ENCODE measurements at regions not wholly inside any gene's neighbourhood (a gene's known extent, or its start where the extent isn't known, plus 50 kb on each side); places are given as distances from the start of the nearest gene placed in this dataset.

- TF ChIP-seq, protein P1, sequence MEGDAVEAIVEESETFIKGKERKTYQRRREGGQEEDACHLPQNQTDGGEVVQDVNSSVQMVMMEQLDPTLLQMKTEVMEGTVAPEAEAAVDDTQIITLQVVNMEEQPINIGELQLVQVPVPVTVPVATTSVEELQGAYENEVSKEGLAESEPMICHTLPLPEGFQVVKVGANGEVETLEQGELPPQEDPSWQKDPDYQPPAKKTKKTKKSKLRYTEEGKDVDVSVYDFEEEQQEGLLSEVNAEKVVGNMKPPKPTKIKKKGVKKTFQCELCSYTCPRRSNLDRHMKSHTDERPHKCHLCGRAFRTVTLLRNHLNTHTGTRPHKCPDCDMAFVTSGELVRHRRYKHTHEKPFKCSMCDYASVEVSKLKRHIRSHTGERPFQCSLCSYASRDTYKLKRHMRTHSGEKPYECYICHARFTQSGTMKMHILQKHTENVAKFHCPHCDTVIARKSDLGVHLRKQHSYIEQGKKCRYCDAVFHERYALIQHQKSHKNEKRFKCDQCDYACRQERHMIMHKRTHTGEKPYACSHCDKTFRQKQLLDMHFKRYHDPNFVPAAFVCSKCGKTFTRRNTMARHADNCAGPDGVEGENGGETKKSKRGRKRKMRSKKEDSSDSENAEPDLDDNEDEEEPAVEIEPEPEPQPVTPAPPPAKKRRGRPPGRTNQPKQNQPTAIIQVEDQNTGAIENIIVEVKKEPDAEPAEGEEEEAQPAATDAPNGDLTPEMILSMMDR (conservative IDR thresholded peaks at IDR 0.05): no peak
- no peak for TF ChIP-seq EZH2 (IDR thresholded peaks at IDR 0.05; ENCODE audit: low read depth)
- no peaks in the 10 kb centered on the region for H3K4me1 ChIP-seq (replicated peaks; ENCODE audit: insufficient read depth)
- no peaks in the 10 kb centered on the region for H4K20me1 ChIP-seq (ENCODE audit: insufficient read depth)
- no peaks in the 10 kb centered on the region for H3K79me2 ChIP-seq (ENCODE audit: low read depth)
- DNase-seq: no peak
- H3K4me2 ChIP-seq: no peak overlapping the region
- no peak overlapping the region for H3K4me3 ChIP-seq
- CTCF ChIA-PET: no interaction called here
- no peaks in the 10 kb centered on the region for H3K27me3 ChIP-seq (ENCODE audit: insufficient read depth, low read depth)
- H3K9me2 ChIP-seq (ENCODE audit: insufficient read depth): no peaks in the 10 kb centered on the region
- no peaks in the 10 kb centered on the region for H3K9me3 ChIP-seq (ENCODE audit: insufficient read depth, low read depth)
- no TSS peak for BruUV-seq (replicated peaks)
- H3F3A ChIP-seq (ENCODE audit: insufficient read depth, low read depth): no peaks in the 10 kb centered on the region
- no peak overlapping the region for H3K27ac ChIP-seq
- no peaks in the 10 kb centered on the region for H3K36me3 ChIP-seq (ENCODE audit: low read depth)
- H2AFZ ChIP-seq: no peak overlapping the region
- intact Hi-C loops (cut with micrococcal nuclease; ENCODE audit: unreplicated experiment): no loop called here
- POLR2A ChIA-PET (ENCODE audit: unreplicated experiment): no interaction called here
These were observed 80.4 kb upstream of the PDE1C start for GRCh38 chr7:32150589-32150988.

DNA sequence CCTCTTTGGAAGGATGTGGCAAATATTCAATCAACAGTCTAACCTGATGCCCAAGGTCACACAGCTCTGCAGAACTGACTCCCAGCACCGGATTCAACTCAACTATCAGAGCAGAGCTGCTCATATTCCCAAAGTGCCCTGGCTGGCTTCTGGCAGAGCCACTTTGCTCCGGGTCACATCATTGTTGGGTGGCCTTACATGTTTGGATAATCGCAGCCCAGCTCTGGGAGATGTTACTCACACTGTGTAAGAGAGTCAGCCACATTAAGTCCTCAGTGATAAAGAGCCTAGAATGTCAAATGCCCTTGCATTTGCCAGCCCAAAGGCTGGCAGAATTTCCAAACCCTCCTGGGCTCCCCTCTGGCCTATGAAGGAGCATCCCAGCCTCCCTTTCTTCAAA, 79.8 kb upstream of the PDE1C start:
- Histone ChIP-seq H3K9me2 (ENCODE audit: insufficient read depth) (no peaks in the 10 kb centered on the region), H4K20me1 (ENCODE audit: insufficient read depth) (no peaks in the 10 kb centered on the region), H3K4me2 (no peak overlapping the region), H3F3A (ENCODE audit: insufficient read depth, low read depth) (no peaks in the 10 kb centered on the region), H3K27me3 (ENCODE audit: insufficient read depth, low read depth) (no peaks in the 10 kb centered on the region), H2AFZ (no peak overlapping the region), H3K27ac (no peak overlapping the region), H3K4me3 (no peak overlapping the region), H3K36me3 (ENCODE audit: low read depth) (no peaks in the 10 kb centered on the region), H3K9me3 (ENCODE audit: insufficient read depth, low read depth) (no peaks in the 10 kb centered on the region), H3K4me1 (replicated peaks; ENCODE audit: insufficient read depth) (no peaks in the 10 kb centered on the region), H3K79me2 (ENCODE audit: low read depth) (no peaks in the 10 kb centered on the region)
- ChIA-PET CTCF (no interaction called here), POLR2A (ENCODE audit: unreplicated experiment) (no interaction called here)
- TF ChIP-seq EZH2 (IDR thresholded peaks at IDR 0.05; ENCODE audit: low read depth): no peak
- TF ChIP-seq, protein P1 (conservative IDR thresholded peaks at IDR 0.05): no peak
- intact Hi-C loops (cut with micrococcal nuclease; ENCODE audit: unreplicated experiment): no loop called here
- DNase-seq: no peak
- BruUV-seq (replicated peaks): no TSS peak

DNA sequence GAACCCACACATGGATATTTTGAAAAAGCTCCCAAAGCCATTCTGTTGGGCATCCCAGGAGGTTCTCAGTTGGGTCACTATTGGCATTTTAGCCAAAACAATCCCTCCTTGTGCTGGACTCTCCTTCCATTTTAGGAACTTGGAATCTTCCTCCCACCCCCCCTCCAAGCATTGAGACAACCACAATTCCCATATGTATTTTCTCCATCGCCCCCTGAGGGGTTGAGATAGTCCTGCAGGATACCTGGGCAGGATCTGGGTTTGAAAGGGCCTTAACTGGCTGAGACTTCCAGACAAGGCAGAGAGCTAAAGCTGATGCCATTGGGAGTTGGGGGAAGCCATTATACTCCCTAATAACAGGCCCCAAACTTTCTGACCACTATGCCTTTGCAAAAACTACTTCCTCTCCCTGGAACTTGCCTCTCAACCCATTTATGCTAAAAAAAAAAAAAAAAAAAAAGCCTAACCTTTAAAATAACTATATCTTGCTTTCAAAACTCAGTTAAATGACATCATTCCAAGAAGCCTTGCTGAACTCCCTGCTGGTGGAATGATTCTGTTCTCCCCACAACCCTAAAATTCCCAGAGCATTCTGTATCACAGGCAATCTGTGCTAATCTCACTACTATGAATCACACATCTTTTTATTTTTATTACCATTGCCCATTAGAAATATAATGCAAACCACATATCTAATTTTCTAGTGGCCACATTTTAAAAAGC, 77.5 kb upstream of the PDE1C start:
- Histone ChIP-seq H3K4me2 (no peak overlapping the region), H3K79me2 (ENCODE audit: low read depth) (no peaks in the 10 kb centered on the region), H3F3A (ENCODE audit: insufficient read depth, low read depth) (no peaks in the 10 kb centered on the region), H2AFZ (no peak overlapping the region), H4K20me1 (ENCODE audit: insufficient read depth) (no peaks in the 10 kb centered on the region), H3K9me2 (ENCODE audit: insufficient read depth) (no peaks in the 10 kb centered on the region), H3K4me1 (replicated peaks; ENCODE audit: insufficient read depth) (no peaks in the 10 kb centered on the region), H3K9me3 (ENCODE audit: insufficient read depth, low read depth) (no peaks in the 10 kb centered on the region), H3K27me3 (ENCODE audit: insufficient read depth, low read depth) (0 out of 2 replicates have a peak, but pooled peaks cover 5% of the 10 kb centered on the region), H3K4me3 (no peak overlapping the region), H3K27ac (no peak overlapping the region), H3K36me3 (ENCODE audit: low read depth) (no peaks in the 10 kb centered on the region)
- CTCF ChIA-PET: no interaction called here
- intact Hi-C loops (cut with micrococcal nuclease; ENCODE audit: unreplicated experiment): no loop called here
- BruUV-seq (replicated peaks): no TSS peak
- DNase-seq: no peak
- POLR2A ChIA-PET (ENCODE audit: unreplicated experiment): no interaction called here
- TF ChIP-seq, protein P1 (conservative IDR thresholded peaks at IDR 0.05): no peak
- no peak for TF ChIP-seq EZH2 (IDR thresholded peaks at IDR 0.05; ENCODE audit: low read depth)
